ENCODE measurements at regions not wholly inside any gene's neighbourhood (a gene's known extent, or its start where the extent isn't known, plus 50 kb on each side); places are given as distances from the start of the nearest gene placed in this dataset.
"Not testable (repeated sequence)": the region's sequence is repeated elsewhere in the genome, so short reads cannot be mapped to it uniquely, and the experiment has no call there.

DNA sequence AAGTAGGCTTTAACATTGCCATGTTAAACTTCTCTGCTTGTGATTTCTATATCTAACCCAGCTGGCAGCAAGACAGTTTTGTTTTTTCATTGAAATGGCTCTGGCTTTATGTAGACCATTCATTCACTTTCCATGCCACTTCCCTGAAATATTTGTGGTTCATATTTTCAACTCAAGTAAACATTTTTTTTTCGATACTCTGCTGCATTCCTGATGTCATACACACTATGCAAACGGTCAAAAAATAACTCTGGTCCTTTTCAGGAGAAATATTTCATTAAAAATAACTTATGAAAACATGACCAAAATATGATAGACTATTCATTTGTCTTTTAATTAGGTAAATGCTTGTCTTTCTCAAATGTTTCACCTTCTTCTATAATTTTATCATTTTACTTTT is 116.3 kb downstream of the USP22 start:
- Histone ChIP-seq H3K27ac (no peak overlapping the region), H3K4me3 (no peak overlapping the region), H3K4me1 (no peaks in the 10 kb centered on the region), H3K9me3 (no peaks in the 10 kb centered on the region), H3K36me3 (no peaks in the 10 kb centered on the region), H3K27me3 (no peaks in the 10 kb centered on the region)
- TF ChIP-seq, protein P1, sequence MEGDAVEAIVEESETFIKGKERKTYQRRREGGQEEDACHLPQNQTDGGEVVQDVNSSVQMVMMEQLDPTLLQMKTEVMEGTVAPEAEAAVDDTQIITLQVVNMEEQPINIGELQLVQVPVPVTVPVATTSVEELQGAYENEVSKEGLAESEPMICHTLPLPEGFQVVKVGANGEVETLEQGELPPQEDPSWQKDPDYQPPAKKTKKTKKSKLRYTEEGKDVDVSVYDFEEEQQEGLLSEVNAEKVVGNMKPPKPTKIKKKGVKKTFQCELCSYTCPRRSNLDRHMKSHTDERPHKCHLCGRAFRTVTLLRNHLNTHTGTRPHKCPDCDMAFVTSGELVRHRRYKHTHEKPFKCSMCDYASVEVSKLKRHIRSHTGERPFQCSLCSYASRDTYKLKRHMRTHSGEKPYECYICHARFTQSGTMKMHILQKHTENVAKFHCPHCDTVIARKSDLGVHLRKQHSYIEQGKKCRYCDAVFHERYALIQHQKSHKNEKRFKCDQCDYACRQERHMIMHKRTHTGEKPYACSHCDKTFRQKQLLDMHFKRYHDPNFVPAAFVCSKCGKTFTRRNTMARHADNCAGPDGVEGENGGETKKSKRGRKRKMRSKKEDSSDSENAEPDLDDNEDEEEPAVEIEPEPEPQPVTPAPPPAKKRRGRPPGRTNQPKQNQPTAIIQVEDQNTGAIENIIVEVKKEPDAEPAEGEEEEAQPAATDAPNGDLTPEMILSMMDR (IDR thresholded peaks at IDR 0.05): no peak
- TF ChIP-seq POLR2AphosphoS5 (IDR thresholded peaks at IDR 0.05): no peak
- TF ChIP-seq POLR2A (IDR thresholded peaks at IDR 0.05): no peak
- DNase-seq (ENCODE audit: low spot score in 2 of 2): no peak
- intact Hi-C loops (cut with DNase I; ENCODE audit: low total_unique reads): no loop called here

DNA sequence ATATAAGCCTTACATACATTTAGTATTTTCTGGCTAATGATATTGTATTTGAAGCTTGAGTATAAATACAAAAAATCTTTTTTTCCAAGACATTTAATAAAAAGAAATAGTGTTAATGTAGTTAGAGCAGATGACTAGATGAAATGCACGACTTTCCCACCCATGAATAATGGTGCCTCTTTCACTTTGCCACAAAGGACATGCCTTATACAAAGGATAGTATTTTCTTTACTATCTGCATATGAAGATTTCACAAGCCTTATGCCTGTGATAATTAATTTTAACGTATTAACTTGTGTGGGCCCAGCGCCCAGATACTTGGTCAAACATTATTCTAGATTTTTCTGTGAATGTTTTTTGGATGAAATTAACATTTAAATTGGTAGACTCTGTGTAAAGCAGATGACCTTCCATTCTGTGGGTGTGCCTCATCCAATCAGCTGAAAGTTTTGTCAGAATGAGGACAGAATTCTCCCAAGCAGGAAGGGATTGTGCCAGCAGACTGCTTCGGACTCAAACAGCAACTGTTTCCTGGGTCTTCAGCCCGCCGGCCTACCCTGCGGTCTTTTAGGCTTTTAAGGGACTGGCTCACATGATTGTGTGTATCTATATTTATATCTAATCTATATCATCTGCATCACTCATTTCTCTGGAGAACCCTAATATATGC is 115.4 kb downstream of the USP22 start:
- H3K4me3 ChIP-seq: no peak overlapping the region
- no peaks in the 10 kb centered on the region for H3K4me1 ChIP-seq
- TF ChIP-seq POLR2AphosphoS5 (IDR thresholded peaks at IDR 0.05) (no peak), POLR2A (IDR thresholded peaks at IDR 0.05) (no peak)
- TF ChIP-seq, protein P1 (IDR thresholded peaks at IDR 0.05): no peak
- H3K27me3 ChIP-seq: no peaks in the 10 kb centered on the region
- H3K9me3 ChIP-seq: no peaks in the 10 kb centered on the region
- H3K36me3 ChIP-seq: no peaks in the 10 kb centered on the region
- intact Hi-C loops (cut with DNase I; ENCODE audit: low total_unique reads): no loop called here
- no peak overlapping the region for H3K27ac ChIP-seq
- DNase-seq (ENCODE audit: low spot score in 2 of 2): no peak

DNA sequence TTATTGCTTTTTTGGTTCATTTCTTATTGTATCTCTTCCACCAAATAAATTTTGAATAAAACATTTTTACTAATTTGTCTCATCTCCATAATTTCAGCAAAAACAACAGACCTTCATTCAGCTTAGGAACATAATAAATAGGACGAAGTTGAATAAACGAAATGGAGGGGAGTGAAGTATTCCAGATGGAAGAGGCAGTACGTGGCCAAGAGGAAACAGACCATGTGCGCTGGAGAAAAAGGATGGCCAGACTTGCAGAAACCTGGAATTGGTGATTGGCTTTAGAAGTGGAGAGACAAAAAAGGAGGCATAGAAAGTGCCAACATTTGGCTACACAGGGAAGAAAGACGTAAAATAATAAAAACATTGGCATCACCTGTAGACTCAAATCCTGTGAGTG is 113.5 kb downstream of the USP22 start:
- TF ChIP-seq POLR2AphosphoS5 (IDR thresholded peaks at IDR 0.05): no peak
- no peak for TF ChIP-seq POLR2A (IDR thresholded peaks at IDR 0.05)
- TF ChIP-seq, protein P1 (IDR thresholded peaks at IDR 0.05): no peak
- DNase-seq (ENCODE audit: low spot score in 2 of 2): no peak
- Histone ChIP-seq H3K9me3 (no peaks in the 10 kb centered on the region), H3K27me3 (no peaks in the 10 kb centered on the region), H3K4me1 (no peaks in the 10 kb centered on the region), H3K36me3 (no peaks in the 10 kb centered on the region), H3K4me3 (no peak overlapping the region), H3K27ac (no peak overlapping the region)
- intact Hi-C loops (cut with DNase I; ENCODE audit: low total_unique reads): no loop called here

DNA sequence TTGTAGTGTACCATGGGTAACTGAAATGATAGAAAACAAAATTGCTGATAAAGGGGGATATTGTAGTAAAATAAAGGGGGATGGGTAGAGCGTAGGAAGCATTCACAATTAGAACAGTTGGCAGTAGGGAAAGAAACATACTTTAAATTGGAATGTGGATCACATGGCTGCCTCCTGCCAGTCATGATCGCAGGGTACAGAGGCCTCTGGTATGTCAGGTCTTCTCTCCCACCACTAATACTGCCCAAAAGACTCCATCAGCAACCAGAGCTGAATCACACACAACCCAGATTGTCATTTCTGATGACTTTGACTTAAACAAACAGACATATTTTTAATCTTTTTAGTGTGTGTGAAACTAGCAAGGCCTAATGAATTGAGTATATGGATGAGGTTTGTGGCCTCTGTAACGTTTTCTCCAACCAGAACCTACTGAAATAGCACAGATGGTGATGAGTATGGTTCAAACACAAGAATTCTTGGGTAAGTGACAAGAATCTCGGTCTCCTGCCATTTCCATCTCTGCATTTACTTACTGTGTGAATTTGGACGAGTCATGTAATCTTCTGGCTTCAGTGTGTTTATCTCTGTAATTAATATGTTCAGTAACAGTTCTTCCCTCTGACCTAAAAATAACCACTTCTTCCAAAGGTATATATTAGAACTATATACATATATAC is 112.6 kb downstream of the USP22 start:
- no peak overlapping the region for H3K4me3 ChIP-seq
- no peak overlapping the region for H3K27ac ChIP-seq
- no peak for DNase-seq (ENCODE audit: low spot score in 2 of 2)
- no peak for TF ChIP-seq POLR2A (IDR thresholded peaks at IDR 0.05)
- TF ChIP-seq, protein P1 (IDR thresholded peaks at IDR 0.05): no peak
- no peak for TF ChIP-seq POLR2AphosphoS5 (IDR thresholded peaks at IDR 0.05)
- no peaks in the 10 kb centered on the region for H3K36me3 ChIP-seq
- no peaks in the 10 kb centered on the region for H3K27me3 ChIP-seq
- no peaks in the 10 kb centered on the region for H3K4me1 ChIP-seq
- no peaks in the 10 kb centered on the region for H3K9me3 ChIP-seq
- intact Hi-C loops (cut with DNase I; ENCODE audit: low total_unique reads): no loop called here

DNA sequence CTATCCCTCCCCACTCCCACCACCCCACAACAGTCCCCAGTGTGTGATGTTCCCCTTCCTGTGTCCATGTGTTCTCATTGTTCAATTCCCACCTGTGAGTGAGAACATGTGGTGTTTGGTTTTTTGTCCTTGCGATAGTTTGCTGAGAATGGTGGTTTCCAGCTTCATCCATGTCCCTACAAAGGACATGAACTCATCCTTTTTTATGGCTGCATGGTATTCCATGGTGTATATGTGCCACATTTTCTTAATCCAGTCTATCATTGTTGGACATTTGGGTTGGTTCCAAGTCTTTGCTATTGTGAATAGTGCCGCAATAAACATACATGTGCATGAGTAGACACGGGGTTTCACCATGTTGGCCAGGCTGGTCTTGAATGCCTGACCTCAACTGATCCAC is 109.8 kb downstream of the USP22 start:
- H3K27me3 ChIP-seq; H3K4me1 ChIP-seq; H3K9me3 ChIP-seq; DNase-seq (ENCODE audit: low spot score in 2 of 2); H3K27ac ChIP-seq; H3K4me3 ChIP-seq; intact Hi-C loops (cut with DNase I; ENCODE audit: low total_unique reads); H3K36me3 ChIP-seq: not testable (repeated sequence)

All from breast epithelium (tissue), 4 donors.